Femur (tissue), 1 donor: ENCODE measurements at regions not wholly inside any gene's neighbourhood (a gene's known extent, or its start where the extent isn't known, plus 50 kb on each side); places are given as distances from the start of the nearest gene placed in this dataset.
"Not testable (repeated sequence)": the region's sequence is repeated elsewhere in the genome, so short reads cannot be mapped to it uniquely, and the experiment has no call there.

Source experiments
- DNase-seq: peaks from one replicate; pipeline ENCODE4 v3.0.0-alpha.2; 2017

DNA sequence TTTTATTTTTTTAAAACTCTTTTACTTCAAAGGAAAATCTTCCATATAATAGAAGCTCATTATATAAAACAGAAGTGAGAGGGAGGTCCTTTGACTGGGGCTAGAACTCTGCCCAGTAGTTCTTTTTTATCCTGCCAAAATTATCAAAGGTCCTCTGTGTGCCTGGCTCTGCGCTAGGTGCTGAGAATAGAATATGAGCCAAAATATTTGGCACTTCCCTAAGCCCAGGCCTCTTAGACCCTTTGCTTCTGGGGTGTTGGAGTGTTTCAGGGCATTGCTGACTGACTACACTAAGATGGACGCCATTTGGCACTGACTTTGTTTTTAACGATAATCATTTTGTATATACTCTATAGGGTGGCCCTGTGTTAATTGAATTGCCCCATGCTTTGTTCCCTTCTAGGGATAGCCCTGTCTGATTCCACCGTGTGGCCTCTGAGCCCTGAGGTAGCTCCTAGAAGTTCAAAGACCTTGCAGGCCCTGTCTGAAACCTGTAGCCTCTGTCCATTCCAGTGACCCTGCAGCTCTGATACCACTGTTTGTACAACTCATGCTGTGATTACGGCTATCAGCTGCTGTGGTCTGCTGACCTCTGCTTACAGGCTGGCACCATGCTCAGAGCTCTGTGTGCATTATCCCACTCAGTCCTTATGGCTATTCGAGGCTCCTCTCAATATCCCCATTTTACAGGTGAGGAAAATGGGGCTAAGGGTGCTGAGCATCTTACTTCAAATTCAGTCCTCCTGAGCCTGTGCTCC, 84.3 kb upstream of the SHB start:
- no peak for DNase-seq

DNA sequence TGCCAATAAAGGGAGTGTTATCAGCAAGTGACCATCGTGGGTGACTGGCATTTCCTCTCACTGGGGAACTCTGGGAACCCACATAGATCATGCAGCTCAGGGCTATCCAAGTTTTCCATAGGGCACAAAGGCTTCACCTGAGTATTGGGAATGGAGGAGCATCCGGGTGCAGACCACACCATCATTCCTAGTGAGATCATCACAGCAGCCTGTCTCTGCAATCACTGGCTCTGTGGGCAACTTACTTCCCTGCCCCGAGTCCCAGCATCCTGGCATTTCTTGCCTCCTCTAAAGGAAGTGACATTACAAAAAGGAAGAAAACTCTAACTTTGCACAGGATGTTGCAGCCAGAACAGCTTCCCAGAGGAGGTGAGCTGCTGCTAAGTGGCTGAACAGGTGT, 80.6 kb upstream of the SHB start:
- no peak for DNase-seq

- no peak for DNase-seq
Observed at GRCh38 chr9:38146844-38147243, 77.8 kb upstream of the SHB start.

DNA sequence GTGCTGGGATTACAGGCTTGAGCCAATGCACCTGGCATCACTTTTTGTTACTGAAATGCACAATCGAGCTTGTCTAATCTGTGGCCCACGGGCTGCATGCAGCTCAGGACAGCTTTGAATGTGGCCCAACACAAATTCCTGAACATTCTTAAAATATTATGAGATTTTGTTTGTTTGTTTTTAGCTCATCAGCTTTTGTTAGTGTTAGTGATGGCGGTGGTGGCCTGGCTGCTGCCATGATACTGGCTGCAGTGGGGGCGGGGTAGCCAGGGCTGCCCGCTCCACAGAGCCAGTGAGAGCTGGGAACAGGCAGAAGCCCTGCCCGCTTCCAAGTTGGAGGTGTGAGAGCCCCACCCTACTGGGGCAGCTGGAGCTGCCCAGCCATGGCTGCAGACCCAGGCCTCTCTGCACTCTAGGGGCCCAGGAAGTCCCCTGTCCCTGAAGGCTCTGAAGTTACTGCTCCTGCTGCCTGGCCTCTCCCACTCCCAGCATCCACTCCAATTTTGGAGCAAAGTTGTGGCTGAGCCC, 76.6 kb upstream of the SHB start:
- no peak for DNase-seq

GRCh38 chr9:38144421-38144820, 75.4 kb upstream of the SHB start:
- no peak for DNase-seq

DNA sequence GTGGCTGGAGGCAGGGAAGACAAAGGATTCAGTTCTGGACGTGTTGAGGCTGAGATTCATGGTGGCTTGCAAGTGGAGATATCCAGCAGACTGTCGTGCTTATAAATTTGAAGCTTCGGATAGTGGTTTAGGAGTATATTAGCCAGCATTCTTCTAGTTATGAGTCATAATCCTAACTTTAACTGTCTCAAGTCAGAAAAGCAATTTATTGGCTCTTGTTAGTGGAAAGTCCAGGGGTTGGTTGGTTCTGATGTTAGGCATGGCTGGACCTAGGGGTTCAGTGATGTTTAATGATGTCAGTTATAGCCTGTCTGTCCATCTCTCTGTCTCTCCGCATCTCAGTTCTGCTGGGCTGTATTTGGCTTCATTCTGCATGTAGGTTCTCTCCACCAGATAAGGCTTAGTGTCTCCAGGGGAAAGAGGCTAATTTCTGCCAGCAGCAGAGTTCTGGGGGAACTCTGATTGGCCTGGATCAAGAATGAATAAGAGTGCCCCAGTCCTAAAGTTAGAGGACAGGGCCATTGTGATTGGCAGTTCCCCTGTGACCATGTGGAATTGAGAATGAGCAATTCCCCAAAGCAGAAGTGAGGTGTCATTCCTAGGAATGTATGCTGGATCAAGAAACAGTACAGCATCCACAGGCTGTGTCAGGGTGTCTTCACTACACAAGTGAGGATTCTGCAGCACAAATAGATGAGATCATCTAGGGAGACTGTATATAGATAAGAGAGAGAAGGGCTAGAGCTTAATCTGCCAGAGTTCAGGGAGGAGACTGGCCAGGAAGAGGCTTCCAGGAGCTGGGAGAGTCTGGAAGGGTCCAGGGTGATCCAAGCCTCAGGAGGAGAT, 72.9 kb upstream of the SHB start:
- no peak for DNase-seq

GRCh38 chr9:38138276-38138675, 69.2 kb upstream of the SHB start:
- DNase-seq = no peak

DNA sequence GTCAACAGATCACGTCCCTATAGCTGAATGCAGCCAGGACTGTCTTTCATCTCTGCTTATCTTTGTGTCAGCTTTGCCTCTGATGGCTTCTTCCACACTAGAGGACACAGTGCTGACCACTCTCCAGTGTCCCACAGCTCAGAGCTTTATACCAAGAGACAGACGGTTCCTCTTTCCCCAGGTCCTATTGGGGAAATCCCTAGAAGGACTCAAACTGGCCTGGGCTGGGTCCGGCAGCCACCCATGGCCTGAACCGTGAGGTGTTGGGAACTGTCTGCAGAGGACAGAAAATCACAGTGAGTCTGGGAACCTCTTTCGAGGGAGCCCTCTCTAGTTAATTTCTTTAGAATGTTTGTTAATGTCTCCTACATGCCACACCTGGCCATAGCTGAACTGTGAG, 68.3 kb upstream of the SHB start:
- DNase-seq = no peak

DNA sequence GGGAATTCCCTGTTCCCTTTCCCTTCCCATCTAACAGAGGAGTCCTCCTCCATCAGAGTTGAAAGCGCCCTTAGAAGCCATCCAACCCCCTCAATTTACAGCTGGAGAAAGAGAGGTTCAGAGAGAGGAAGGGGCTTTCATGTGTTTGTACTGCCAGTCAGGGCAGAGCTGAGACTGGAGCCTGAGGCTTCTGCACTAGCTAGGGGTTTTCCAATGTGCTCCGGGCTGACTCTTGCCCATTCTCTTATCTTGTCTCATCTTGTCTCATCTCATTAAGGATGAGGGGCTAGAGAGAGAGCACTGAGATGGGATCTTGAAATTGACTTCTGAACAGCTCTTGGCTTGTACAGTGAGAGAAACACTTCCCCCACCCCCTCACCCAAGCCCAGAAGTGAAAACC, 67.4 kb upstream of the SHB start:
- no peak for DNase-seq

DNA sequence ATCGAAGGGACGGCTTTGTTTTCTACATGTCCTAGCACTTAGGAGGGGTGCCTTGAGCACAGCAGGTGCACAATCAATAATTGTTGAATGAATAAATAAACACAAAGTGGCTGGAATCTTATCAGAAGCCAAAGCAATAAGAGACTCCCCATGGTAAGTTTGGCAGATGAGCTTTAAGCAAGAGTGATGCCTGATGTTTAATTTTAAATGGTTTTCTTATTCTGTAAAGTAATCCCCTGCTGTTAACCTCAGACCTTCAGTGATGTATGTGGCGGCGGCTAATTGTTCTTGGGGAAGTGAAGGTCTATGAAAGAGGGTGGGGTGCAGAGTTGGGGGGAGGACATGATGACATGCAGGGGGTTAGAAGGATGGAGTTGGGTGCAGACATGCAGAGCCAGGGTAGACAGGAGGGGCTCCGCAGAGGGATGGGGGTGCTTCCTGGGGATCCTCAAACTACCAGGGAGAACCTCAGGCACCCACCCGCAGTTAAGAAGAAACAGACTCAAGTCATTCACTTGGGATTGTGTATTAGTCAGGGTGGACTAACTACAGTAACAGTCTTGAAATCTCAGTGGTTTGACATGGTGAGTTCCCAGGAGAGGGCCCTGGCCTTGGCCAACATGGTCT, 65.7 kb upstream of the SHB start:
- DNase-seq = no peak

DNA sequence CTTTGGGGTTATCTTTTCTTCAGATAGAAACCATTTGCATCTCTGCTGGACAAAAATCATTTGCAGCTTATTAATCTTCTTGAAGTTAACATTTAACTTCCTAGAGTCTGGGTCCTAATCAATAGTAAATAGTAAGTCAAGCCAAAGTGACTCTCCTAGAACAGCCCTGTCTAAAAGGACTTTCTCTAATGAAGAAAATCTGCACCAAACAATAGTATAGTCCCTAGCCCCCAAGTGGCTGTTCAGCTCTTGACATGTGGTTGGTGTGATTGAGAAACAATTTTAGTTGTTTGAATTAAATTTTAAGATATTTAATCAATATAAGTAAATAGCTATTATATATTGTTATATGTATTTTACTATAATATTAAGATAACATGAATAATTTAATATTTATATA, 64.6 kb upstream of the SHB start:
- no peak for DNase-seq

DNA sequence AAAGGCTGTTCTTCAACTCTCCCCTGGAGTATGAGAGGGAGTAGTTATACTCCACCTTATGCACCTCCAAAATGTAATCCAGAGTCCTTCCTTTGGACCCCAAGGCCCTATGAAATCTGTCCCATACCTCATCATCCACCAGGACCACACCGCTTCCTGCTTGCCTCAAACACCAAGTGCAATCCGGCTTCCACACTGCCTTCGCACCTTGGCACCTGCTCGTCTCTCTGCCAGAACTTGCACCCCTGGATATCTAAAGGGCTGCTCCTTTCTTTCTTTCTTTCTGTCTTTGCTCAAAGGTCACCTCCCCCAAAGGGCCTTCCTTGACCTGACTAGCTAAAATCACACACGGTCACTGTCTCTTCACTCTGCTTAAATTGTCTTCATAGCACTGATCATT, 63.9 kb upstream of the SHB start:
- no peak for DNase-seq

DNA sequence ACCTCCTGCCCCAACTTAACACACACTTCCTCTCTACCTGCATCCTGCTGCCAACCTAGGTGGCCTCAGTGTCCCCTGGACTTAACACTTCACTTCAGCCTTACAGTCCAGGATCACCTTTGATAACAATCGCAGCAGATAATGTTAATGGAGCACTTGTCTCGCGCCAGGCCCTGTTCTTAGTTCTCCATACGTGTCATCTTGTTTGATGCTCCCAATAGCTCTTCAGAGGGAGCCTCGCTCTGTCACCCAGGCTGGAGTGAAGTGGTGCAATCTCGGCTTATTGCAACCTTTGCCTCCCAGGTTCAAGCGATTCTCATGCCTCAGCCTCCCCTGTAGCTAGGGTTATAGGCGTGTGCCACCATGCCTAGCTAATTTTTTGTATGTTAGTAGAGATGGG, 62.7 kb upstream of the SHB start:
- no peak for DNase-seq

DNA sequence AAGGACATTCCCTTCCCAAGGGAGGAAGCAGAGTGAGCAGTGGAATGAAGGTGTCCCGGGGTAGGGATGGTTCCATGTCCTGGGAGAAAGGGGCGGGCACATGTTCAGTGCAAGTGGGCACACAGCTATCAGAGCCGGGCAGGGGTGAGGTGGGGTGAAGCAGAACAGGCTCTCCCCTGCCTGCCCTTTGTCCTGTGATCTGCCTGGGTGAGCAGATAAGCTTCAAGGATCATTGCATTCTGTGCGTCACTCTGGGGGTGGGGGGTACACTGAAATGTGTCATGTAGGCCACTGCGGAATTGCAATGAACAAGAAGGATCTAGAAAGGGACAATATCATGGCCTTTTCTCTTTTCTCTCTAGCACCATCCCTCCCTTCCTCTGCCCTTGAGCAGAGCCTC, 61.7 kb upstream of the SHB start:
- no peak for DNase-seq

- DNase-seq = no peak
Observed at GRCh38 chr9:38129366-38129765, 60.3 kb upstream of the SHB start.

- no peak for DNase-seq
Observed at GRCh38 chr9:38128752-38129270, 59.8 kb upstream of the SHB start.

GRCh38 chr9:38127271-38127839, 58.3 kb upstream of the SHB start:
- DNase-seq = no peak

GRCh38 chr9:38126730-38127129, 57.7 kb upstream of the SHB start:
- no peak for DNase-seq

GRCh38 chr9:38125889-38126288, 56.9 kb upstream of the SHB start:
- no peak for DNase-seq

GRCh38 chr9:38123359-38123758, 54.3 kb upstream of the SHB start:
- not testable (repeated sequence) for DNase-seq

GRCh38 chr9:38120961-38121360, 51.9 kb upstream of the SHB start:
- DNase-seq = no peak

DNA sequence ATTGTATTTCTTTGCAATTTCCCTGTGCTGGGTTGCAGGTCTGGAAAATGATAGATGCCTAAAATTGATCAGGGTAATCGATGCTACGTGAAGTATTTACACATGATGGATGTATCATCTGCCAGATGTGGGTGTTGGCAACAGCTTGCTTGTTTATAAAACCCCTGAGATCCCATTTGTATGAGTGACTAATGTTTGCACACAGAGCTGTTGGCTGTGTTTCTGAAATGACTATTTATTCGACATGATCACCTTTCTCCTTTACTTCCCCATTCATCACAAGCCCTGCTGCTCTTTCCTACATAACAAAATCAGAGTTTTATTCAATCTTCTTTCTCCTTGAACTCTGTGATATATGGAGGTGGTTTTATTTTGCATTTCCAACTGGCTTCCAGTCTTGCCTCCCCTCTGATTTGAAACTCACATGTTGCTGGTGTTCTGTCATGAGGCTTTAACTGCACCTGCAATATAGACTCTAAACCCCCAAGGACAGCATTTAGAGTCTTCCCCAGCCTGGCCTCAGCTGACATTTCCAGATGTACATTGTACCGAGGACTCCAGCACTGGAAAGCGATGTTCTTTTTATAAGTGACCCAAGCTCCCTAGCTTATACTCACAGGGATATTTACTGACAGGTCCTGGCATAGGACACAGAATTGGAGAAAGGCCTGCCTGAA, 50.7 kb upstream of the SHB start:
- no peak for DNase-seq
